Heart left ventricle (tissue), 13 donors: ENCODE measurements at regions not wholly inside any gene's neighbourhood (a gene's known extent, or its start where the extent isn't known, plus 50 kb on each side); places are given as distances from the start of the nearest gene placed in this dataset.

ENCODE experiments used
- CTCF ChIP-seq, 12 donors: fragments of 200-600 bp; sonication (generic) in 4 of 12; IDR thresholded peaks; one replicate each; pipeline versions ENCODE4 v1.5.0 to v1.8.0; 2018 to 2022; ENCODE audit warnings: antibody characterized with exemption in 12 of 12, mild to moderate bottlenecking in 5 of 12
- POLR2A ChIP-seq, 2 donors: fragments of 450-650 bp; IDR thresholded peaks; one replicate each; pipeline ENCODE4 v1.6.1; 2017; ENCODE audit warnings: antibody characterized with exemption in 2 of 2, mild to moderate bottlenecking in 2 of 2, moderate library complexity in 2 of 2
- donor health status: ischemic (EF 13 %, LVEDD 7.1; RV severe dilation, severe dysfunction).
- donor health status: DM: no; HTN: yes; CAD: no.
- donor health status: DM: no; HTN: no; CAD: no.
- donor health status: ischemic (EF 25% LVEDD 6.9; RV normal size, moderate dysfunction).
- donor health status: ischemic (EF 25% LVEDD 5.7; RV mildly dilated, moderate dysfunction).
- donor health status: ischemic (EF 35%, LVEDD 5.7; RV mildly dilated, moderate dysfunction).
- donor health status: nonischemic (EF 11% LVEDD 7.7; RV severe dilation, severe dysfunction).
- donor health status: DM: yes; HTN: yes; CAD: no.
- donor health status: PGD.
- donor health status: ischemic (EF 29% LVEDD 5.4; RV normal size, mild dysfunction).
- donor health status: nonischemic (EF 23%, LVEDD 6.1; RV moderate dilation, normal function).

GRCh38 chr13:70905035-70905434 lies 796.8 kb upstream of the KLHL1 start:
- TF ChIP-seq POLR2A (IDR thresholded peaks at IDR 0.05) (no peak), CTCF (IDR thresholded peaks at IDR 0.05) (no peak)
